OCI-LY1 (cell line): ENCODE measurements at regions not wholly inside any gene's neighbourhood (a gene's known extent, or its start where the extent isn't known, plus 50 kb on each side); places are given as distances from the start of the nearest gene placed in this dataset.
A peak's percentile ranks its signal among the peaks of the same experiment; 100 is the strongest.

Experiments
- CTCF ChIP-seq: fragments of 200-600 bp; sonication (generic), shearing (Covaris generic); IDR thresholded peaks from 2 replicates; pipeline ENCODE4 v1.5.1; 2017; ENCODE audit warnings: mild to moderate bottlenecking, antibody characterized with exemption, low read length, moderate library complexity, mixed read lengths
- EZH2 ChIP-seq: fragments of 200-600 bp; sonication (generic), shearing (Covaris generic); IDR thresholded peaks from 2 replicates; pipeline ENCODE4 v1.8.0; 2017; ENCODE audit warnings: borderline replicate concordance, mixed run types, mild to moderate bottlenecking, antibody characterized with exemption, low read length, moderate library complexity, mixed read lengths

- peak; percentile 73 for TF ChIP-seq CTCF
- no peak for TF ChIP-seq EZH2
These were observed 1388.1 kb downstream of the AMY1C start for GRCh38 chr1:105137543-105138457.
